ENCODE measurements at regions not wholly inside any gene's neighbourhood (a gene's known extent, or its start where the extent isn't known, plus 50 kb on each side); places are given as distances from the start of the nearest gene placed in this dataset.

GRCh38 chr18:25408293-25408692 lies 56.3 kb upstream of the ZNF521 start:
- Mint-ChIP-seq H3K36me3 (ENCODE audit: low read depth) (no peaks in the 10 kb centered on the region), H3K4me3 (no peak overlapping the region), H3K27me3 (ENCODE audit: insufficient read depth) (no peaks in the 10 kb centered on the region; the same call in 1 of the 2 replicates), H3K4me1 (ENCODE audit: low read depth) (no peaks in the 10 kb centered on the region), H3K9me3 (no peaks in the 10 kb centered on the region), H3K27ac (no peak overlapping the region)
- no peak for DNase-seq
- TF ChIP-seq, protein P1, sequence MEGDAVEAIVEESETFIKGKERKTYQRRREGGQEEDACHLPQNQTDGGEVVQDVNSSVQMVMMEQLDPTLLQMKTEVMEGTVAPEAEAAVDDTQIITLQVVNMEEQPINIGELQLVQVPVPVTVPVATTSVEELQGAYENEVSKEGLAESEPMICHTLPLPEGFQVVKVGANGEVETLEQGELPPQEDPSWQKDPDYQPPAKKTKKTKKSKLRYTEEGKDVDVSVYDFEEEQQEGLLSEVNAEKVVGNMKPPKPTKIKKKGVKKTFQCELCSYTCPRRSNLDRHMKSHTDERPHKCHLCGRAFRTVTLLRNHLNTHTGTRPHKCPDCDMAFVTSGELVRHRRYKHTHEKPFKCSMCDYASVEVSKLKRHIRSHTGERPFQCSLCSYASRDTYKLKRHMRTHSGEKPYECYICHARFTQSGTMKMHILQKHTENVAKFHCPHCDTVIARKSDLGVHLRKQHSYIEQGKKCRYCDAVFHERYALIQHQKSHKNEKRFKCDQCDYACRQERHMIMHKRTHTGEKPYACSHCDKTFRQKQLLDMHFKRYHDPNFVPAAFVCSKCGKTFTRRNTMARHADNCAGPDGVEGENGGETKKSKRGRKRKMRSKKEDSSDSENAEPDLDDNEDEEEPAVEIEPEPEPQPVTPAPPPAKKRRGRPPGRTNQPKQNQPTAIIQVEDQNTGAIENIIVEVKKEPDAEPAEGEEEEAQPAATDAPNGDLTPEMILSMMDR (IDR thresholded peaks at IDR 0.05) = no peak
